OCI-LY7 (cell line): ENCODE measurements at regions not wholly inside any gene's neighbourhood (a gene's known extent, or its start where the extent isn't known, plus 50 kb on each side); places are given as distances from the start of the nearest gene placed in this dataset.

Source experiments
- EZH2phosphoT487 ChIP-seq: fragments of 200-600 bp; sonication (generic); IDR thresholded peaks from 2 replicates; pipeline ENCODE4 v1.6.1; 2018; ENCODE audit warnings: low read depth, borderline replicate concordance, mild to moderate bottlenecking, mixed run types, antibody characterized with exemption, low read length, moderate library complexity, mixed read lengths
- TF ChIP-seq, protein P1 (sequence below): fragments of 200-600 bp; sonication (generic); conservative IDR thresholded peaks from 2 replicates; pipeline ENCODE4 v1.5.1; 2014; ENCODE audit warnings: mild to moderate bottlenecking, antibody characterized with exemption, low read length, moderate library complexity, mixed read lengths

DNA sequence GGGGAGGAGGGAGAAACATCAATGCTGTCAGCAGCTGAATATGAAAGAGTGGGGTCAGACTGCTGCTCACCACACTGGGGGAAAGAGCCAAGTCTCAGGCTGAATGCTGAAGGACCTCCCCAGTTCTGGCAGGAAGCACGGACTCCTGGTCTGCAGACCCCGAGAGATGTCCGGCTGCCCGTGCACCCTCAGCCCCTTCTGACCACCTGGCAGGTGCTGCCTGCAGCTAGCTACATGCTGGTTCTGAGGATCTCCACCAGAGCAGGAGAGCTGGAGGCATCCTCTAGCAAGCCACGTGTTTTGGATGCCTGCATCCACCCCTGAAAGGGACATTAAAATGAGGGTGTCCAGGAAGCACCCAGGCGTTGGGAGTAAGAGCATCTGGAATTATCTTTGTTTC lies 74.2 kb downstream of the HTR5A start:
- TF ChIP-seq, protein P1, sequence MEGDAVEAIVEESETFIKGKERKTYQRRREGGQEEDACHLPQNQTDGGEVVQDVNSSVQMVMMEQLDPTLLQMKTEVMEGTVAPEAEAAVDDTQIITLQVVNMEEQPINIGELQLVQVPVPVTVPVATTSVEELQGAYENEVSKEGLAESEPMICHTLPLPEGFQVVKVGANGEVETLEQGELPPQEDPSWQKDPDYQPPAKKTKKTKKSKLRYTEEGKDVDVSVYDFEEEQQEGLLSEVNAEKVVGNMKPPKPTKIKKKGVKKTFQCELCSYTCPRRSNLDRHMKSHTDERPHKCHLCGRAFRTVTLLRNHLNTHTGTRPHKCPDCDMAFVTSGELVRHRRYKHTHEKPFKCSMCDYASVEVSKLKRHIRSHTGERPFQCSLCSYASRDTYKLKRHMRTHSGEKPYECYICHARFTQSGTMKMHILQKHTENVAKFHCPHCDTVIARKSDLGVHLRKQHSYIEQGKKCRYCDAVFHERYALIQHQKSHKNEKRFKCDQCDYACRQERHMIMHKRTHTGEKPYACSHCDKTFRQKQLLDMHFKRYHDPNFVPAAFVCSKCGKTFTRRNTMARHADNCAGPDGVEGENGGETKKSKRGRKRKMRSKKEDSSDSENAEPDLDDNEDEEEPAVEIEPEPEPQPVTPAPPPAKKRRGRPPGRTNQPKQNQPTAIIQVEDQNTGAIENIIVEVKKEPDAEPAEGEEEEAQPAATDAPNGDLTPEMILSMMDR: no peak
- TF ChIP-seq EZH2phosphoT487: no peak
